Activated naive CD8-positive, alpha-beta T cell treated with anti-CD3 and anti-CD28 coated beads for 36 hours (primary cell): ENCODE measurements at regions not wholly inside any gene's neighbourhood (a gene's known extent, or its start where the extent isn't known, plus 50 kb on each side); places are given as distances from the start of the nearest gene placed in this dataset.

Source experiments
- DNase-seq: peaks from one replicate; pipeline ENCODE4 v3.0.0; 2021
- H3K27ac Mint-ChIP-seq: one replicate; pipeline ENCODE4 v1.8.0; 2022; ENCODE audit warnings: mild to moderate bottlenecking, moderate library complexity, mixed read lengths
- H3K27me3 Mint-ChIP-seq: one replicate; pipeline ENCODE4 v1.8.0; 2022; ENCODE audit warnings: mild to moderate bottlenecking, mixed read lengths
- H3K36me3 Mint-ChIP-seq: one replicate; pipeline ENCODE4 v1.8.0; 2021; ENCODE audit warnings: mild to moderate bottlenecking, mixed read lengths
- H3K4me1 Mint-ChIP-seq: one replicate; pipeline ENCODE4 v1.8.0; 2021; ENCODE audit warnings: mixed read lengths
- H3K4me3 Mint-ChIP-seq: one replicate; pipeline ENCODE4 v1.8.0; 2022; ENCODE audit warnings: mild to moderate bottlenecking, moderate library complexity, mixed read lengths
- H3K9me3 Mint-ChIP-seq: one replicate; pipeline ENCODE4 v1.8.0; 2022; ENCODE audit warnings: mixed read lengths

DNA sequence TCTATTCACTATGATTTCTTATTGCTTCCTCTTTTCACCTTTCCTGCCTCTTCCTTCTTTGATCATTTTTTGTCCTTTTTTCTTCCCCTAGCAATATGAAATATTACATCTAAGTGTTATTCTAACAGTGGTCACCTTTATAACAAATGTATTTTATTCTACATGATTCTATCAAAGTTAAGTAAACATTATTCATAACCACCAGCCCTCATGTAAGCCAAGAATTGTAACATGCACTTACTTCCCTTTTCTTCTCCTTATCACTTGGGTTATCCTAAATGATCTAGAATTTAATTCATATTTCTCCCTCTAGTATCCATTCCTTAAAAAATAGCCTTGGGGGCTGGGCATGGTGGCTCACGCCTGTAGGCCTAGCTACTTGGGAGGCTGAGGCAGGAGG is 88.3 kb upstream of the SLC22A23 start:
- H3K9me3 Mint-ChIP-seq, result no peaks in the 10 kb centered on the region
- H3K27ac Mint-ChIP-seq, result no peak overlapping the region
- DNase-seq, result no peak
- H3K27me3 Mint-ChIP-seq, result peaks cover 24% of the 10 kb centered on the region
- H3K4me3 Mint-ChIP-seq, result no peak overlapping the region
- H3K36me3 Mint-ChIP-seq, result no peaks in the 10 kb centered on the region
- H3K4me1 Mint-ChIP-seq, result no peaks in the 10 kb centered on the region

- H3K36me3 Mint-ChIP-seq, result no peaks in the 10 kb centered on the region
- H3K27me3 Mint-ChIP-seq, result peaks cover 11% of the 10 kb centered on the region
- no peaks in the 10 kb centered on the region for H3K4me1 Mint-ChIP-seq
- DNase-seq, result no peak
- H3K27ac Mint-ChIP-seq, result no peak overlapping the region
- no peak overlapping the region for H3K4me3 Mint-ChIP-seq
- H3K9me3 Mint-ChIP-seq, result no peaks in the 10 kb centered on the region
Measured at GRCh38 chr6:3542032-3542640, 85.3 kb upstream of the SLC22A23 start.

DNA sequence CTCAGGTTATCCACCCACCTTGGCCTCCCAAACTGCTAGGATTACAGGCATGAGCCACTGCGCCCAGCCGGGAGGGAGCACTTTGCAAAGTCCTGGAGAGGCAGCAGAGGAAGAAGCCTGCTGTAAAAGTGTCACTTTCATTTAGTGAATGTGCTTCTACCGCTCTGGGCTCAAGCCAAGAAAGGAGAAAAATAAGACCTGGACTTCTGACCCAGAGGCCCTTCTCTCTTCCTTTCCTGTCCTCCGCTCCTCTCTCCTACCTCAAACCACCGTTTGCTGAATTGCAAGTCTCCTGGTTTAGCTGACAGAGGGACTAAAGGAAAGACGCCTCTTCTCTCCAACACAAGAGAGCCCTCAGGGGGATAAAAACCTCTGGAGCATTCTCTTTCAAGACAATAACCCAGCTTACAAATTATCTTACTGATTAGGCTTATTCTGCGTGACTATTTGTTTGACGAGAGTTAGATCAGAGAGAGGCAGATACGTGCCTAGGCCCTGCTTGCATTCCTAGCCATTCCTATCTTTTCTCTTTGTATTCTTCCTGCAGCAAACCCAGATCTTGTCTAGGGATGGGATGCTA is 84.2 kb upstream of the SLC22A23 start:
- peaks cover 11% of the 10 kb centered on the region for H3K27me3 Mint-ChIP-seq
- H3K9me3 Mint-ChIP-seq, result no peaks in the 10 kb centered on the region
- H3K27ac Mint-ChIP-seq, result no peak overlapping the region

GRCh38 chr6:3540253-3540820 is 83.5 kb upstream of the SLC22A23 start:
- Mint-ChIP-seq H3K27ac (no peak overlapping the region), H3K9me3 (no peaks in the 10 kb centered on the region), H3K27me3 (peaks cover 11% of the 10 kb centered on the region), H3K36me3 (no peaks in the 10 kb centered on the region), H3K4me1 (no peaks in the 10 kb centered on the region), H3K4me3 (no peak overlapping the region)
- no peak for DNase-seq

More for the DNA sequence above, 84.2 kb upstream of the SLC22A23 start:
- Mint-ChIP-seq H3K4me3 (no peak overlapping the region), H3K4me1 (no peaks in the 10 kb centered on the region), H3K36me3 (no peaks in the 10 kb centered on the region)
- DNase-seq, result no peak

DNA sequence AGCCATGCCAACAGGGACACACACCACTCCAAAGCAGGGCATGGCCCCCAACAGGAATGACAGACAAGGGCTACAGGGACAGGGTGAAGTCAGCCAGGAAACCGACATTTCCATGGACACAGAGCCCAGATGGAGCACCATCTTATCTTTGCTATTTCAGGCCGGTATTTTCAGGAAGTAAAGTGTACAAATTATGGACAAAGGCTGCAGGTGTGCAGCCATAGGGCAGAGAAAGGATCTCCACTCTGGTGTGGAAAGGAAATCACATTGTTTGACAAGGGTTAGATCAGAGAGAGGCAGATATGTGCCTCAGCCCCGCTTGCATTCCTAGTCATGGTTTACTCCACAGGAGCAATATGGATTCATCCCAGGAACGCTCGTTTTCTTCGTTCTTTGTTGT is 81.7 kb upstream of the SLC22A23 start:
- no peak for DNase-seq
- peaks cover 2% of the 10 kb centered on the region for H3K27me3 Mint-ChIP-seq
- H3K4me3 Mint-ChIP-seq, result no peak overlapping the region
- no peaks in the 10 kb centered on the region for H3K36me3 Mint-ChIP-seq
- no peak overlapping the region for H3K27ac Mint-ChIP-seq
- no peaks in the 10 kb centered on the region for H3K9me3 Mint-ChIP-seq
- no peaks in the 10 kb centered on the region for H3K4me1 Mint-ChIP-seq

GRCh38 chr6:3536901-3537300 is 80.1 kb upstream of the SLC22A23 start:
- Mint-ChIP-seq H3K27ac (no peak overlapping the region), H3K27me3 (no peaks in the 10 kb centered on the region), H3K36me3 (no peaks in the 10 kb centered on the region), H3K4me3 (no peak overlapping the region), H3K4me1 (no peaks in the 10 kb centered on the region), H3K9me3 (no peaks in the 10 kb centered on the region)
- DNase-seq, result no peak

DNA sequence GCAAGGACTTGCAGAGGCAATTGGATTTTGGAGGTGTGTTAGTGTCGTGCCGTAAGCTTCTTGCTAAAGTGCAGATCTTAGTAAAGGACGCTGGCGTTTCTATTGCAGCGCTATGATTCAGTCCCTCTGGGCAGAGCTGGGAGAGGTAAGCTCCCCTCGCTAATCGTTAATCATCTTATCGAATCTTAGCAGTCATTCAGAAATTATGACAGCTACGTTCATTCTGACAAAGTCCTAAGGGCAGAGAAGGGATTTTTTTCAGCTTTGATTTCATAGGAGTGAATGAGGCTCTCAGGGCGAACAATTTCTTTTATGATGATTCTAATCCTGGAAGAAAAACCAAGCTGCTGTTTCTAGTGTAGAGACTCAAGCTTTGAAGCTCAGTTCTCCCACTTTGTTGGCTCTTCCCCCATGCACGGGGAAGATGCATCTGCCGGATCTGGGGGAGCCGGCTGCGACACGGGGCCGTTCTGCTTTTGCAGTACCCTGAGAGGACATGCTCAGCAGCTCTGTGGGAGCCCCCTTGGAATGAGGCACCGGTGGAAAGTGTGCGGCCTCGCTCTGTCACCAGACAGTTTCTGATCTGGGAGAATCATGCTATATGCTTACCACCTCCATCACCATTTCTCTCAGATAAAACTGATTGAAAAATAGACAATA is 79.1 kb upstream of the SLC22A23 start:
- H3K36me3 Mint-ChIP-seq, result no peaks in the 10 kb centered on the region
- no peak overlapping the region for H3K4me3 Mint-ChIP-seq
- no peak overlapping the region for H3K27ac Mint-ChIP-seq
- DNase-seq, result no peak
- H3K4me1 Mint-ChIP-seq, result no peaks in the 10 kb centered on the region
- no peaks in the 10 kb centered on the region for H3K9me3 Mint-ChIP-seq
- no peaks in the 10 kb centered on the region for H3K27me3 Mint-ChIP-seq

DNA sequence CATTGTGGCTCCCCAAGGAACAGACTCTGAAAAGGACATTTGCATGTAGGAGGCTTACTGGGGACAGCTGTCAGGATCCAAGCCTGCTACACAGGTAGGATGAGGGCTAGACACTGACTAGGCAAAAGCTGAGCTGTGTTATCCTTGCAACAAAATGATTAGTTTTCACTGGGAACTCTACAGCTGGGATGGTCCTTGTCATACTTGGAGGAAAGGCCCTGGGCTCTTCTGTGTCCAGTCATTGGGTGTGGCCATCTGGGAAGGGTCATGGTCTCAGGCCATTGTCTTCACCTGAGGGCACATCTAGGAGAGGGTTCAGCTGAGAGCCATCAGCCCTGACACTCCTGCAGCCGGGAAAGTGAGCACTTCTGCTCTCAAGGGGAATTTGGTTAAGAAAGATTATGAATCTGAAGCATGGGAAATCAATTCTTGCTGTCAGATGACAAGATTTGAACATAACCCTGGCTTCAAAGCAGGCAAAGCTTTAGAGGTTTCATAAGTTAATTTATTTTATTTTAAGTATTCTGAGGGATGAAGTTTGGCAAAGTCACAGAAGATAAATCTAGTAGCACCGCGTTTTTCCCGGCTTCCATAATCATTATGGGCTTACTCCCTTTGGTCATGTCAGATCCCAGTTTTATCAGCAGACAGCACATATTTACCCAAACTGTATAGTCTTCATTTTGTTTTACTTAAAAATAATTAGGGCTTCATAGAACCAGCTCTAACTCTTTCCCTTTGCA is 78.4 kb upstream of the SLC22A23 start:
- H3K27ac Mint-ChIP-seq, result no peak overlapping the region
- H3K9me3 Mint-ChIP-seq, result no peaks in the 10 kb centered on the region
- H3K36me3 Mint-ChIP-seq, result no peaks in the 10 kb centered on the region
- DNase-seq, result no peak
- H3K4me1 Mint-ChIP-seq, result no peaks in the 10 kb centered on the region
- no peak overlapping the region for H3K4me3 Mint-ChIP-seq
- no peaks in the 10 kb centered on the region for H3K27me3 Mint-ChIP-seq

- no peaks in the 10 kb centered on the region for H3K27me3 Mint-ChIP-seq
- no peaks in the 10 kb centered on the region for H3K9me3 Mint-ChIP-seq
- no peak for DNase-seq
- no peak overlapping the region for H3K27ac Mint-ChIP-seq
- no peaks in the 10 kb centered on the region for H3K4me1 Mint-ChIP-seq
- H3K36me3 Mint-ChIP-seq, result no peaks in the 10 kb centered on the region
- H3K4me3 Mint-ChIP-seq, result no peak overlapping the region
Measured at GRCh38 chr6:3534599-3534998, 77.7 kb upstream of the SLC22A23 start.

- Mint-ChIP-seq H3K27ac (no peak overlapping the region), H3K9me3 (no peaks in the 10 kb centered on the region), H3K27me3 (no peaks in the 10 kb centered on the region), H3K36me3 (no peaks in the 10 kb centered on the region), H3K4me3 (no peak overlapping the region), H3K4me1 (no peaks in the 10 kb centered on the region)
- DNase-seq, result no peak
Measured at GRCh38 chr6:3533981-3534380, 77.1 kb upstream of the SLC22A23 start.

- Mint-ChIP-seq H3K4me3 (no peak overlapping the region), H3K27me3 (no peaks in the 10 kb centered on the region), H3K27ac (no peak overlapping the region), H3K4me1 (no peaks in the 10 kb centered on the region), H3K36me3 (no peaks in the 10 kb centered on the region), H3K9me3 (no peaks in the 10 kb centered on the region)
- no peak for DNase-seq
Measured at GRCh38 chr6:3532296-3532916, 75.6 kb upstream of the SLC22A23 start.

DNA sequence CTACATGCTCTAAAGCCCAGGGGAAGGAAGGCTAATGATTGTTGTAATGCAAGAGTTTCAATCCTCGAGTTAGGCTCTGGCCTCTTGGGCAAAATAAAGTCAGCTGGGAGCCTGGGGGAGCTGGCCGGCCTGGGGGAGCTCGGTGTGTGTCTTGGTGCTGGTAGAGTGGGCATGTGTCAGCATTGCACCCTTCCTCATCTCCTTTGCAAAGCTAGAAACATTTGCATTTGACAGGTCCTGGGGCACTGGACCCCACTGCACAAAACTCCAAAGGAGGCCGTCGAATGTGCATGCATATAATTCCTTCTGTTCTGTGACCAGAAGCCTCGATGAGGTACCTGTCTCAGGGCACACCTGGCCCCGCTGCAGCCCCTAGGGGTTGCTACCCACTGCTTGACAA is 74.6 kb upstream of the SLC22A23 start:
- H3K27ac Mint-ChIP-seq, result no peak overlapping the region
- H3K9me3 Mint-ChIP-seq, result no peaks in the 10 kb centered on the region
- H3K36me3 Mint-ChIP-seq, result no peaks in the 10 kb centered on the region
- H3K4me1 Mint-ChIP-seq, result no peaks in the 10 kb centered on the region
- no peaks in the 10 kb centered on the region for H3K27me3 Mint-ChIP-seq
- no peak for DNase-seq
- H3K4me3 Mint-ChIP-seq, result no peak overlapping the region

DNA sequence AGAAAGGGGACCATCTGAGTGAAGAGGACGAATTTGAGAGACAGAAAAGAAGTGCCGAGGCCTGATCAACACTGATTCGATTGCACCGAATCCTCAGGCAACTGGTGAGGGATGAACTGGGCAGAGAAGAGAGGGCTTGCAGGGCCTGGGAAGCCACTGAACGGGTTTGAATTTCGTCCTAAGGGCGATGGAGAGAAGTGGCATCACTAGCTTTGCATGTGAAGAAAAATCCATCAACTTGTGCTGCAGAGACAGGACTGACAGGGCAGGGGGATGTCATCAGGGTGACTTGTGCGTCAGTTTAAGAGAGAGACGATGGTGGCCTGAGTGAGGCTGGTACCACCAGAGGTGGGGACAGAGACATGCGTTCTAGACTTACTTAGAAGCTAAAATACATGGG is 73.7 kb upstream of the SLC22A23 start:
- no peaks in the 10 kb centered on the region for H3K36me3 Mint-ChIP-seq
- DNase-seq, result no peak
- no peak overlapping the region for H3K4me3 Mint-ChIP-seq
- no peak overlapping the region for H3K27ac Mint-ChIP-seq
- no peaks in the 10 kb centered on the region for H3K27me3 Mint-ChIP-seq
- H3K9me3 Mint-ChIP-seq, result no peaks in the 10 kb centered on the region
- H3K4me1 Mint-ChIP-seq, result no peaks in the 10 kb centered on the region

DNA sequence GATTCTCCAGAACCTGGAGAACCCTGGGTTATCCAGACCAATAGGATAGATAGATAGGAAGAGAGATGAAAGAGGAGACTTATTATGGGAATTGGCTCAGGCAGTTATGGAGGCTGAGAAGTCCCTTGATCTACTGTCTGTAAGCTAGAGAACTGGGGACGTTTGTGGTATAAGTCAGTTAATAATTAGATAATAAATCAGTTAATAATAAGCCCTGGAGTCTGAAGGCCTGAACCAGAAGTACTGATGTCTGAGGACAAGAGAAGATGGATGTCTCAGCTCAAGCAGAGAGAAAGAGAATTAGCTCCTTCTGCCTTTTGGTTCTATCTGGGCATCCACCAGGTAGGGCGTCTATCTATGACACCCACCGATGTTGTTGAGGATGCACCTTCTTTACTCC is 72.9 kb upstream of the SLC22A23 start:
- Mint-ChIP-seq H3K27ac (no peak overlapping the region), H3K27me3 (no peaks in the 10 kb centered on the region), H3K36me3 (no peaks in the 10 kb centered on the region), H3K4me1 (no peaks in the 10 kb centered on the region), H3K4me3 (no peak overlapping the region), H3K9me3 (no peaks in the 10 kb centered on the region)
- no peak for DNase-seq

- H3K9me3 Mint-ChIP-seq, result no peaks in the 10 kb centered on the region
- no peaks in the 10 kb centered on the region for H3K36me3 Mint-ChIP-seq
- no peak overlapping the region for H3K4me3 Mint-ChIP-seq
- H3K4me1 Mint-ChIP-seq, result no peaks in the 10 kb centered on the region
- no peaks in the 10 kb centered on the region for H3K27me3 Mint-ChIP-seq
- no peak for DNase-seq
- H3K27ac Mint-ChIP-seq, result no peak overlapping the region
Measured at GRCh38 chr6:3529232-3529631, 72.4 kb upstream of the SLC22A23 start.
